DOHH2 (cell line): ENCODE measurements at regions not wholly inside any gene's neighbourhood (a gene's known extent, or its start where the extent isn't known, plus 50 kb on each side); places are given as distances from the start of the nearest gene placed in this dataset.

Experiments used
- EZH2phosphoT487 ChIP-seq: fragments of 200-600 bp; sonication (generic); IDR thresholded peaks from 2 replicates; pipeline ENCODE4 v1.6.1; 2017; ENCODE audit warnings: borderline replicate concordance, mild to moderate bottlenecking, antibody characterized with exemption, low read length, moderate library complexity, mixed read lengths
- TF ChIP-seq, protein P1 (sequence below): fragments of 200-600 bp; sonication (generic); IDR thresholded peaks from one replicate; pipeline ENCODE4 v1.5.1; 2014; ENCODE audit warnings: antibody characterized with exemption, mild to moderate bottlenecking, low read depth, low read length; ENCODE audit not compliant: poor library complexity, severe bottlenecking

DNA sequence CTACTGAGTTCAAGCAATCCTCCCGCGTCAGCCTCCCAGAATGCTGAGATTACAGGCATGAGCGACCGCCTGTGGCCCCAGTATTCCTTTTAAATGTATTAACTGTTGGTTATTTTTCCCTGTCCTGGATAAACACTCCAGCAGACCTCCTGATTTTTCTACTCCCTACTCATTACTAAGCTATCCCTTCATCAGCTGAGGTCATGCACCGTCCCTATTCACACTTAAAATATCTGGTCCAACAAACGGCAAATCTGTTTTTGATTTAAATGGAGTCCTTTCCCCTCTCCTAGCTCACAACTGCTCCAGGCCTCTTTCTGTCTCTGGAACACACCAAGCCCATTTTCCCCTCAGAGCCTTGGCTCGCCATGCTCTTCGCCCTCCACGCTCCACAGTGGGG lies 1003.3 kb upstream of the TMEM132C start:
- TF ChIP-seq, protein P1, sequence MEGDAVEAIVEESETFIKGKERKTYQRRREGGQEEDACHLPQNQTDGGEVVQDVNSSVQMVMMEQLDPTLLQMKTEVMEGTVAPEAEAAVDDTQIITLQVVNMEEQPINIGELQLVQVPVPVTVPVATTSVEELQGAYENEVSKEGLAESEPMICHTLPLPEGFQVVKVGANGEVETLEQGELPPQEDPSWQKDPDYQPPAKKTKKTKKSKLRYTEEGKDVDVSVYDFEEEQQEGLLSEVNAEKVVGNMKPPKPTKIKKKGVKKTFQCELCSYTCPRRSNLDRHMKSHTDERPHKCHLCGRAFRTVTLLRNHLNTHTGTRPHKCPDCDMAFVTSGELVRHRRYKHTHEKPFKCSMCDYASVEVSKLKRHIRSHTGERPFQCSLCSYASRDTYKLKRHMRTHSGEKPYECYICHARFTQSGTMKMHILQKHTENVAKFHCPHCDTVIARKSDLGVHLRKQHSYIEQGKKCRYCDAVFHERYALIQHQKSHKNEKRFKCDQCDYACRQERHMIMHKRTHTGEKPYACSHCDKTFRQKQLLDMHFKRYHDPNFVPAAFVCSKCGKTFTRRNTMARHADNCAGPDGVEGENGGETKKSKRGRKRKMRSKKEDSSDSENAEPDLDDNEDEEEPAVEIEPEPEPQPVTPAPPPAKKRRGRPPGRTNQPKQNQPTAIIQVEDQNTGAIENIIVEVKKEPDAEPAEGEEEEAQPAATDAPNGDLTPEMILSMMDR: no peak
- no peak for TF ChIP-seq EZH2phosphoT487
